NCI-H748 treated with DMSO at 0.1 percent for 48 hours (cell line): ENCODE measurements at regions not wholly inside any gene's neighbourhood (a gene's known extent, or its start where the extent isn't known, plus 50 kb on each side); places are given as distances from the start of the nearest gene placed in this dataset.
"Not testable (repeated sequence)": the region's sequence is repeated elsewhere in the genome, so short reads cannot be mapped to it uniquely, and the experiment has no call there.

Experiments used
- DNase-seq: peaks from one replicate; lab custom pipeline; 2025; lab: John Stamatoyannopoulos, UW

GRCh38 chr13:64778002-64778401 lies 2452.1 kb downstream of the PCDH9 start:
- no peak for DNase-seq

- DNase-seq: no peak
Observed at GRCh38 chr13:64774915-64775314, 2455.2 kb downstream of the PCDH9 start.

GRCh38 chr13:64770743-64771142 lies 2459.4 kb downstream of the PCDH9 start:
- DNase-seq: no peak

GRCh38 chr13:64767054-64767453 lies 2463.1 kb downstream of the PCDH9 start:
- no peak for DNase-seq

- DNase-seq: no peak
Observed at GRCh38 chr13:64765636-64766035, 2464.5 kb downstream of the PCDH9 start.

- no peak for DNase-seq
Observed at GRCh38 chr13:64758521-64759244, 2471.5 kb downstream of the PCDH9 start.

GRCh38 chr13:64756621-64757020 lies 2473.5 kb downstream of the PCDH9 start:
- DNase-seq: no peak

- no peak for DNase-seq
Observed at GRCh38 chr13:64755961-64756360, 2474.2 kb downstream of the PCDH9 start.

- no peak for DNase-seq
Observed at GRCh38 chr13:64753233-64754000, 2476.7 kb downstream of the PCDH9 start.

- DNase-seq: no peak
Observed at GRCh38 chr13:64749301-64749700, 2480.8 kb downstream of the PCDH9 start.

GRCh38 chr13:64746845-64747244 lies 2483.3 kb downstream of the PCDH9 start:
- DNase-seq: no peak

- no peak for DNase-seq
Observed at GRCh38 chr13:64740493-64740892, 2489.6 kb downstream of the PCDH9 start.

GRCh38 chr13:64725492-64725891 lies 2504.6 kb downstream of the PCDH9 start:
- no peak for DNase-seq

- DNase-seq: no peak
Observed at GRCh38 chr13:64723724-64724123, 2506.4 kb downstream of the PCDH9 start.

- no peak for DNase-seq
Observed at GRCh38 chr13:64718116-64718515, 2512.0 kb downstream of the PCDH9 start.

GRCh38 chr13:64716936-64717335 lies 2513.2 kb downstream of the PCDH9 start:
- DNase-seq: no peak

- no peak for DNase-seq
Observed at GRCh38 chr13:64709079-64709478, 2521.1 kb downstream of the PCDH9 start.

- DNase-seq: no peak
Observed at GRCh38 chr13:64704121-64704649, 2526.0 kb downstream of the PCDH9 start.

- no peak for DNase-seq
Observed at GRCh38 chr13:64697226-64697625, 2532.9 kb downstream of the PCDH9 start.

GRCh38 chr13:64688893-64689677 lies 2541.1 kb downstream of the PCDH9 start:
- no peak for DNase-seq

- not testable (repeated sequence) for DNase-seq
Observed at GRCh38 chr13:64686536-64686935, 2543.6 kb downstream of the PCDH9 start.

GRCh38 chr13:64684685-64685431 lies 2545.3 kb downstream of the PCDH9 start:
- DNase-seq: no peak
